C4-2B (cell line): ENCODE measurements at regions not wholly inside any gene's neighbourhood (a gene's known extent, or its start where the extent isn't known, plus 50 kb on each side); places are given as distances from the start of the nearest gene placed in this dataset.

ENCODE experiments used
- ZFX ChIP-seq: fragments of 450-650 bp; IDR thresholded peaks from 2 replicates; pipeline ENCODE4 v1.6.1; 2017
- TF ChIP-seq, protein P1 (sequence below): fragments of 450-650 bp; conservative IDR thresholded peaks from 2 replicates; pipeline ENCODE4 v1.5.1; 2017; ENCODE audit warnings: mild to moderate bottlenecking

DNA sequence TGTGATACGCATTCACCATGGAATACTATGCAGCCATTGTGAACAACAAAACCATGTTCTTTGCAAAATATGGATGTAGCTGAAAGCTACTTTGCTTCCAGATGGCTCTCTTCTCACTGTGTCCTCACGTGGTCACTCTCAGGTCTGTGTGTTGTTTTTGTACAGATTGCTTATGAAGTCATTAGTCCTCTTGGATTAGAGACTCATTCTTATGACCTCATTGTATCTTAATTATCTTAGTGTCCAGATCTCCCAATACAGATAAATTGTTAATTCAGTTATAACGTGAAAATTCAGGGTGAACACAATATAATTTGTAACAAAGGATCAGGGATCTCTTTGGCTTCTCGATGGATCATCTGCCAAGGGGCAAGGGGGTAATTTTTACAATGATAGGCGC lies 100.4 kb upstream of the TOP3B start:
- TF ChIP-seq, protein P1, sequence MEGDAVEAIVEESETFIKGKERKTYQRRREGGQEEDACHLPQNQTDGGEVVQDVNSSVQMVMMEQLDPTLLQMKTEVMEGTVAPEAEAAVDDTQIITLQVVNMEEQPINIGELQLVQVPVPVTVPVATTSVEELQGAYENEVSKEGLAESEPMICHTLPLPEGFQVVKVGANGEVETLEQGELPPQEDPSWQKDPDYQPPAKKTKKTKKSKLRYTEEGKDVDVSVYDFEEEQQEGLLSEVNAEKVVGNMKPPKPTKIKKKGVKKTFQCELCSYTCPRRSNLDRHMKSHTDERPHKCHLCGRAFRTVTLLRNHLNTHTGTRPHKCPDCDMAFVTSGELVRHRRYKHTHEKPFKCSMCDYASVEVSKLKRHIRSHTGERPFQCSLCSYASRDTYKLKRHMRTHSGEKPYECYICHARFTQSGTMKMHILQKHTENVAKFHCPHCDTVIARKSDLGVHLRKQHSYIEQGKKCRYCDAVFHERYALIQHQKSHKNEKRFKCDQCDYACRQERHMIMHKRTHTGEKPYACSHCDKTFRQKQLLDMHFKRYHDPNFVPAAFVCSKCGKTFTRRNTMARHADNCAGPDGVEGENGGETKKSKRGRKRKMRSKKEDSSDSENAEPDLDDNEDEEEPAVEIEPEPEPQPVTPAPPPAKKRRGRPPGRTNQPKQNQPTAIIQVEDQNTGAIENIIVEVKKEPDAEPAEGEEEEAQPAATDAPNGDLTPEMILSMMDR: no peak
- no peak for TF ChIP-seq ZFX
